BE2C (cell line): ENCODE measurements at regions not wholly inside any gene's neighbourhood (a gene's known extent, or its start where the extent isn't known, plus 50 kb on each side); places are given as distances from the start of the nearest gene placed in this dataset.

ENCODE experiments used
- DNase-seq: peaks from one replicate; pipeline ENCODE4 v3.0.0-alpha.2; 2020
- H3K27me3 ChIP-seq: fragments of 250-450 bp; sonication (Bioruptor Pico); 2 replicates; pipeline ENCODE4 v1.5.1; 2020; ENCODE audit warnings: mild to moderate bottlenecking
- H3K36me3 ChIP-seq: fragments of 250-450 bp; sonication (Bioruptor Pico); 2 replicates; pipeline ENCODE4 v1.5.1; 2020; ENCODE audit warnings: mild to moderate bottlenecking
- H3K4me1 ChIP-seq: fragments of 250-450 bp; sonication (Bioruptor Pico); 2 replicates; pipeline ENCODE4 v1.5.1; 2020
- H3K4me3 ChIP-seq: 2 replicates; pipeline ENCODE4 v1.5.1; 2011; ENCODE audit warnings: low read depth, low read length
- H3K9me3 ChIP-seq: fragments of 250-450 bp; sonication (Bioruptor Pico); 2 replicates; pipeline ENCODE4 v1.5.1; 2020
- CTCF ChIP-seq: IDR thresholded peaks from 2 replicates; pipeline ENCODE4 v1.5.1; 2012; ENCODE audit warnings: mild to moderate bottlenecking, low read depth, low read length

GRCh38 chr22:34001701-34002466, 81.6 kb upstream of the LARGE1 start:
- no peak for DNase-seq
- TF ChIP-seq CTCF, result no peak
- Histone ChIP-seq H3K4me1 (no peaks in the 10 kb centered on the region), H3K4me3 (no peak overlapping the region), H3K9me3 (no peaks in the 10 kb centered on the region), H3K27me3 (no peaks in the 10 kb centered on the region), H3K36me3 (no peaks in the 10 kb centered on the region)

- no peak for DNase-seq
- H3K27me3 ChIP-seq, result no peaks in the 10 kb centered on the region
- H3K36me3 ChIP-seq, result no peaks in the 10 kb centered on the region
- H3K9me3 ChIP-seq, result no peaks in the 10 kb centered on the region; the same call in 1 of the 2 replicates
- H3K4me3 ChIP-seq, result no peak overlapping the region
- H3K4me1 ChIP-seq, result no peaks in the 10 kb centered on the region
- TF ChIP-seq CTCF, result no peak
Measured at GRCh38 chr22:34004058-34004457, 83.8 kb upstream of the LARGE1 start.

- H3K36me3 ChIP-seq, result no peaks in the 10 kb centered on the region
- H3K4me3 ChIP-seq, result no peak overlapping the region
- no peaks in the 10 kb centered on the region for H3K4me1 ChIP-seq
- no peaks in the 10 kb centered on the region for H3K27me3 ChIP-seq
- no peaks in the 10 kb centered on the region; the same call in 1 of the 2 replicates for H3K9me3 ChIP-seq
- TF ChIP-seq CTCF, result no peak
- DNase-seq, result no peak
Measured at GRCh38 chr22:34010259-34010658, 90.0 kb upstream of the LARGE1 start.

GRCh38 chr22:34015642-34016041, 95.4 kb upstream of the LARGE1 start:
- no peak for TF ChIP-seq CTCF
- Histone ChIP-seq H3K36me3 (no peaks in the 10 kb centered on the region), H3K27me3 (no peaks in the 10 kb centered on the region), H3K4me1 (no peaks in the 10 kb centered on the region), H3K4me3 (no peak overlapping the region), H3K9me3 (no peaks in the 10 kb centered on the region; the same call in none of the 2 replicates)
- no peak for DNase-seq

GRCh38 chr22:34017205-34017604, 96.9 kb upstream of the LARGE1 start:
- Histone ChIP-seq H3K4me3 (no peak overlapping the region), H3K36me3 (no peaks in the 10 kb centered on the region), H3K27me3 (no peaks in the 10 kb centered on the region), H3K4me1 (no peaks in the 10 kb centered on the region), H3K9me3 (no peaks in the 10 kb centered on the region; the same call in none of the 2 replicates)
- no peak for TF ChIP-seq CTCF
- no peak for DNase-seq

- DNase-seq, result no peak
- no peaks in the 10 kb centered on the region for H3K36me3 ChIP-seq
- H3K27me3 ChIP-seq, result no peaks in the 10 kb centered on the region
- H3K4me1 ChIP-seq, result no peaks in the 10 kb centered on the region
- no peaks in the 10 kb centered on the region; the same call in none of the 2 replicates for H3K9me3 ChIP-seq
- no peak for TF ChIP-seq CTCF
- no peak overlapping the region for H3K4me3 ChIP-seq
Measured at GRCh38 chr22:34019190-34019845, 99.0 kb upstream of the LARGE1 start.
